IPS-NIHi11 (cell line): ENCODE measurements at regions not wholly inside any gene's neighbourhood (a gene's known extent, or its start where the extent isn't known, plus 50 kb on each side); places are given as distances from the start of the nearest gene placed in this dataset.

ENCODE experiments used
- DNase-seq: peaks from one replicate; pipeline ENCODE4 v3.0.0; 2012; ENCODE audit warnings: mixed read lengths, low spot score

- no peak for DNase-seq
Observed at GRCh38 chr13:76795701-76796695, 90.2 kb downstream of the KCTD12 start.

- DNase-seq, result no peak
Observed at GRCh38 chr13:76792731-76793347, 93.4 kb downstream of the KCTD12 start.

DNA sequence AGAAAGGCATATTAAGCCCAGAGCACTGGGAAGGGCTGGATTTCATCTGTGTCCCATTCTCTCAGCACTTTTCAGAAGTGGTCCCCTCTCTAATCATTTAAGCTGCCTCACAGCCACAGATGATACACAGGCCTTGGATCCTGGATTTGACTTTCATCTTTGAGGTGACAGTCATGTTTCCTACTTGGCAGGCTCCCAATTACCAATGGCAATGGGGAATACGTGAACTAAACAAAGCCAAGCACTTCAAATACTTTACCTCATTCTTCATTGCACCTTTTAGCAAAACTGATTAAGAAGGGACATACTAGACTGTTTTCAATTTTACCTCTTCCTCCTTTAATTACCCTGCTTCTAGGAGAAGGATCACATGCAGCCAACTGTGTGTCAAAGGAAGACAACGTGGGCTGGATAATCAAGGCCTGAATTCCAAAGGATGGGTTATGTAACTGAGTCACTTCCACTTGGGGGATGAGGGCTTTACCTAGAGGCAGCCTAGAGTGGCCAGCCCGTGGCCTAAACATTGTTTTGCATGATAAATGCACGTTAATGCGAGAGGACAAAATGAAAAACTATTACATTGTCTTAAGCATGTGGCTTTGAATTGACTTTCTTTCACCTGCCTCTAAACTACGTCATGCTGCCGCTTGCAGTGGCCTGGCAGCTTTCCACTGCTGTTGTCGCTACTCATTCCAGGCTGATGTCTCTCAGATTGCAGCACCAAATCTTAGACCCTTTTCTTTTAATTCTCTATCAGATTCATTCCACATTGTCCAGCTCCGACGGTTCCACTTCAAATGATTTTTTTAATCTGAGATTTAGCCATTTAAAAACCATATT is 95.0 kb downstream of the KCTD12 start:
- DNase-seq, result no peak

DNA sequence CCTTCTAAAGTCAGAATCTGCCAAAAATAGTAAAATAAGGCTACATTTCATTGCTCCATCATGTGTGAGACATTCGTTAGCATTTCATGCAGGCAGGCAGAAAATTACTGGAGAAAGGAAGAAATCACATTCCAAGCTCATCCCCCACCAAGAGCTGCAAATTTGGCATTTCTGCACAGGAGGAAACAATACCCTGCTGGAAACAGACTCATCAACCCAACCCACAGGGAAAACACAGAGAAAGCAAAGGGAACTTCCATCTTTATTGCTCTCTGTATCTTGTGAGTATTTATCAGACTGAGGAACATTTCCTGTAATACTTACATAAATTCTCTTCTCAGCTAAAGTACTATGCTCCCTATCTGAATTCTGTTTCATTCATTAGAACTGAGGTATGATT is 95.7 kb downstream of the KCTD12 start:
- no peak for DNase-seq

DNA sequence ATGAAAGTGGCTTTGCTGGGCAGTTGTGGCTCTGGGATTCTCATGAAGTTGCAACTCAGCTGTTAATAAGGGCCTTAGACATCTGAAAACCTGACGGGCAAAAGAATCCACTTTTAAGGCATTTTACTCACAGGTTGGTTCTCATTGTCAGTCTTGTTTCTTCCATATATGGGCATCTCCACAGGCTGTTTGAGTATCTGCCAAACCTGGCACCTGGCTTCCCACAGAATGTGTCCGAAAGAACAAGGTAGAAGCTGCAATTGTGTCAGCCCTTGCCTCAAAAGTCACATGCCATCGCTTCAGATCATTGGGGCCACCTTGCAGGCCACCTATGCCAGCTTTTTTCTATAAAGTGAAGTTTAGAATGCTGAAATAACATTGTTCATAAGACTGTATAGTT is 102.4 kb downstream of the KCTD12 start:
- DNase-seq, result peak; percentile 36

GRCh38 chr13:76778853-76779252 is 107.4 kb downstream of the KCTD12 start:
- DNase-seq, result no peak

DNA sequence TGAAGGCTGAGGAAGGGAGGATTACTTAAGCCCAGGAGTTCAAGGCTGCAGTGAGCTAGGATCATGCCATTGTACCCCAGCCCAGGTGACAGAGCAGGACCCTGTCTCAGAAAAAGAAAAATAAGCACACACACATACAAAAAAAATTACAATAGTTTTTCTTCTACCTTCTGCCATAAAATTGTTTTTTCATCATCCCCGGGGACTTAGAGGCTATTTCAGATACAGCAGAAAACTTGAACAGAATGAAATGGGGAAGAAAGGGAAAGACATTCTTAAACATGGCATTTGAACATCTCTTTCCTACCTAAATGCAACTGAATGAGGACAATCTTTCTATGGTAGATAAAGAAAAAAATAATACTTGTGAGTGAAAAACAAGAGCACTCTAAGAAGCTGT is 109.1 kb downstream of the KCTD12 start:
- DNase-seq, result no peak

GRCh38 chr13:76775088-76775740 is 111.0 kb downstream of the KCTD12 start:
- no peak for DNase-seq

DNA sequence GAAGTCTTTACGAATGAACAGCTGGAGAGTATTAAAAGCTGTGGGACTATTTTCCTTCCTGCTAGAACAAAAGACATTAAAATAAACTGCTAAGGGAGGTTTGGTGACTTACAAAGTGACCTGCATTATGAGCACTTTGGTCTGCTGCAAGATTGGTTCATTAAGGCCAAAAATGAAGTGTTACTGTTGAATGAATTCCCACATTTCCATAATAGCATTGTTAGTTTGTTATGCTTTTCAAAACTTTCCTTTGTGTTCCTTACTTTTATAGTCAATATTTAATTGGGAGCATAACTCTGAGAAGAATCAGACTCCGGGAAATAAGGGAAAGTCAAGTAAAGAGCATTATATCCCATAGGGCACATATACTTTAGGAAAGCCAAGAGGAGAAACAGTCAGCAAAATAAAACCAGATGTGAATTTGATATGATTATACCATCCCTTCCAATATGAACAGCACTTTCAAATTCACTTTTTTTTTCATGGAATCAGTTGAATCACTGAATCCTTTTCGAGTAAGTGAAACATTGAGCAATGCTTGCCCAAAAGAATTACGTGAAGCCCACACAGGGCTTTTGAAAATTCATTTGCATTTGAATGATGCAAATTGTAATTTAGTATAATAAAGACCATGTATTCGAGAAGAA is 112.6 kb downstream of the KCTD12 start:
- no peak for DNase-seq

GRCh38 chr13:76772241-76772640 is 114.0 kb downstream of the KCTD12 start:
- no peak for DNase-seq

DNA sequence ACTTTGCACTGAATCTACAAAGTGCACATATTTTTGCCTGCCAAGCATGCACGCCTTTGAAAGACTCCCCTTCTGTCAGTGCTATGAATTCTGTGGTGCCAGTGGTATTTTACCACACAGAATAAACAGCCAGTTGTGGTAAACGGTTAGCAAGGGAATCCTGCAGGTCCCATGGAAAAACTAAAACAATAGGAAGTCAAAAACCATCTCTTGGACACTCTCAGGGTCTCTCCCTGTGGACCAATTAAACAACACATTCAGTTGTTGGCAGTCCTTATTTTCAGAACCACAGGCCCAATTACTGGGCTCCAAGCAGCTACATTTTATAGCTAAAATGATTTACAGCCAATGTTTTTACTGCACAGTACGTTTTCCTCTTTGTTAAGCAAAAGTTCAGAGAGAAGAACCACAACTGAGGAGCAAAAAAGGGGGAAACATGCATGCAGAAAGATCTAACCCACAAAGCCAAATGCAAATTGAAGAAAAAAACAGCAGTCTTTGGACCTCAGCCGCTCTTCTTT is 116.9 kb downstream of the KCTD12 start:
- DNase-seq, result no peak

- DNase-seq, result no peak
Observed at GRCh38 chr13:76768384-76768783, 117.8 kb downstream of the KCTD12 start.

DNA sequence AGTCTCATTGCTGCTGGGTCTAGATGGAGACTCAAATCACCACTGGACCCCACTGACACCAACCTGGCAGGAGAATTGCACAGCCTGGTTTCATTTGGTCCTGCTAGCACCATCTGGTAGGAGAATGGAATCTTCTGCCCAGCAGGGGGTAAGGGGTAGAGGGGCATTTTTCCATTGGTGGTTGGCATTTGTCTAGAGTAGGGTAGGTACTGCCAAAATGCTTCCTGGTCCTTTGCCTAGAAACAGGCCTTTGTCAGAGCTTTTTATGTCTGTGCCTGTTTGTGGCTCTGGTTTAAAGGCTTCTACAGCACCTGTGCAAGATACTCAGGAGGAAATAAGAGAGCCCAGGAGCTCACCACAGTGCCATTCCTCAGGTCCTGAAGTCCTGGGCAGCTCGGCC is 121.3 kb downstream of the KCTD12 start:
- no peak for DNase-seq

GRCh38 chr13:76764429-76764828 is 121.8 kb downstream of the KCTD12 start:
- peak; percentile 16 for DNase-seq

GRCh38 chr13:76762721-76763120 is 123.5 kb downstream of the KCTD12 start:
- DNase-seq, result no peak

DNA sequence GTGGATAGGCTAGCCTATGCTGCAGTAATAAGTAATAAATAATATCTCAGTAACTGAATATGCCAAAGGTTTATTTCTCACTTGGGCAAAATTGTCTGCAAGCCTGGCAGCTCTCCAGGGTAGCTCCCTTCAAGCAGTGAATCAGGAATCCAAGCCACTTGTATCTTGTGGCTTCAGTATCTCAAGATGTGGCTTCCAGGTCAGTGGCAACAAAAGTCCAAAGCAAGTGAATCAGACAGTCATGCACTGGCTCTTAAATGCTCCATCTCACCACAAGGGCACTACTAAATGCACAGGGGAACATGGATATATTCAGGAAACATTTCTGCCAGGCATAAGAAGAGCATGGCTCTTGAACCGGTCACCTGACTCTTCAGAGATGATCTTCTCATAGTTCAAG is 126.3 kb downstream of the KCTD12 start:
- DNase-seq, result no peak

GRCh38 chr13:76758738-76759137 is 127.5 kb downstream of the KCTD12 start:
- no peak for DNase-seq

GRCh38 chr13:76758257-76758656 is 127.9 kb downstream of the KCTD12 start:
- no peak for DNase-seq

- no peak for DNase-seq
Observed at GRCh38 chr13:76756451-76756850, 129.8 kb downstream of the KCTD12 start.

DNA sequence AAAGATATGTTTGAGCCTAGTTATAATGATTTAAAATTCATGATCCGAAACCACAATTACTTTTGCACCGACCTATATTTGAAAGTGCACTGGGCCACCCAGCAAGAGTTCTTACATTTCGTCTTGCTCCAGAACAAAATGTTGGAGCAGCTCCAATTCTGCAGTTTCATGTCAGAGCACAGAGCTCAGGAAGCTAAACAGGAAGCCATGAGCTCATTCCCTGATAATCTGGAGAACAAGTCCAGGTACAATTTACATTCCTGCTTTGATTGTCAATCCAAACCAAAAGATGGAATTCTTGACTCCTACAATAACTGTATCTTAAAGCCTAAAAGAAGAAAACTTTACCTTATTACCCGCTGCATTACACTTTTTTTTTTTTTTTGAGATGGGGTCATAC is 131.8 kb downstream of the KCTD12 start:
- no peak for DNase-seq

- no peak for DNase-seq
Observed at GRCh38 chr13:76751278-76751677, 134.9 kb downstream of the KCTD12 start.
